ENCODE measurements at regions not wholly inside any gene's neighbourhood (a gene's known extent, or its start where the extent isn't known, plus 50 kb on each side); places are given as distances from the start of the nearest gene placed in this dataset.

GRCh38 chr21:28826569-28826968, 166.1 kb downstream of the LTN1 start:
- no peak for TF ChIP-seq CTCF (conservative IDR thresholded peaks at IDR 0.05; ENCODE audit: low read depth in 2 of 2)
- no peak for TF ChIP-seq EZH2 (IDR thresholded peaks at IDR 0.05; ENCODE audit: low read depth, unreplicated experiment)

Data from GM23338 (cell line).